Heart left ventricle (tissue), 13 donors: ENCODE measurements at regions not wholly inside any gene's neighbourhood (a gene's known extent, or its start where the extent isn't known, plus 50 kb on each side); places are given as distances from the start of the nearest gene placed in this dataset.
"Not testable (repeated sequence)": the region's sequence is repeated elsewhere in the genome, so short reads cannot be mapped to it uniquely, and the experiment has no call there.

Experiments
- CTCF ChIP-seq, 12 donors: fragments of 200-600 bp; sonication (generic) in 4 of 12; IDR thresholded peaks; one replicate each; pipeline versions ENCODE4 v1.5.0 to v1.8.0; 2018 to 2022; ENCODE audit warnings: antibody characterized with exemption in 12 of 12, mild to moderate bottlenecking in 5 of 12
- POLR2A ChIP-seq, 2 donors: fragments of 450-650 bp; IDR thresholded peaks; one replicate each; pipeline ENCODE4 v1.6.1; 2017; ENCODE audit warnings: antibody characterized with exemption in 2 of 2, mild to moderate bottlenecking in 2 of 2, moderate library complexity in 2 of 2
- donor health status: ischemic (EF 13 %, LVEDD 7.1; RV severe dilation, severe dysfunction).
- donor health status: DM: no; HTN: yes; CAD: no.
- donor health status: DM: no; HTN: no; CAD: no.
- donor health status: ischemic (EF 25% LVEDD 6.9; RV normal size, moderate dysfunction).
- donor health status: ischemic (EF 25% LVEDD 5.7; RV mildly dilated, moderate dysfunction).
- donor health status: ischemic (EF 35%, LVEDD 5.7; RV mildly dilated, moderate dysfunction).
- donor health status: nonischemic (EF 11% LVEDD 7.7; RV severe dilation, severe dysfunction).
- donor health status: DM: yes; HTN: yes; CAD: no.
- donor health status: PGD.
- donor health status: ischemic (EF 29% LVEDD 5.4; RV normal size, mild dysfunction).
- donor health status: nonischemic (EF 23%, LVEDD 6.1; RV moderate dilation, normal function).

- not testable (repeated sequence) for TF ChIP-seq CTCF, POLR2A (IDR thresholded peaks at IDR 0.05)
These were observed 66.2 kb upstream of the DRD5 start for GRCh38 chr4:9715271-9715670.
